Stimulated activated CD4-positive, alpha-beta T cell treated with anti-CD3 and anti-CD28 coated beads, TNF-alpha, amount 100 ng/mL, for 48 hours (primary cell): ENCODE measurements at regions not wholly inside any gene's neighbourhood (a gene's known extent, or its start where the extent isn't known, plus 50 kb on each side); places are given as distances from the start of the nearest gene placed in this dataset.

Experiments used
- DNase-seq, 3 donors: peaks; one replicate each; pipeline ENCODE4 v3.0.0-alpha.2; 2020; ENCODE audit warnings: low read depth in 3 of 3

DNA sequence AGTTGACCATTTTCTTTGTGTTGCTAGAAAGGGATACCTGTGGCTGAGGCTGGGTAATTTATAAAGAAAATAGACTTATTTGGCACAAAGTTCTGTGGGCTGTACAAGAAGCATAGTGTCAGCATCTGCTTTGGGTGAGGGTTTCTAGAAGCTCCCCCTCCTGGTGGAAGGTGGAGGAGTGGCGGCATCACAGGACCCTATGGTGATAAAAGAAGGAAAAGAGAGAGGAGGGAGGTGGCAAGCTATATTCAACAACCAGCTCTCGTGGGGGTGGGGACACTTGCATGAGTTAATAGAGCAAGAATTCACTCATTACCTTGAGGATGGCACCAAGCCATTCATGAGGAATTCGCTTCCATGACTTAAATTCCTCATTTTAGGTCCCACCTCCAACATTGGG is 2041.4 kb upstream of the CDH9 start:
- no peak for DNase-seq

- DNase-seq: no peak
Measured at GRCh38 chr5:29077451-29077850, 2039.1 kb upstream of the CDH9 start.

DNA sequence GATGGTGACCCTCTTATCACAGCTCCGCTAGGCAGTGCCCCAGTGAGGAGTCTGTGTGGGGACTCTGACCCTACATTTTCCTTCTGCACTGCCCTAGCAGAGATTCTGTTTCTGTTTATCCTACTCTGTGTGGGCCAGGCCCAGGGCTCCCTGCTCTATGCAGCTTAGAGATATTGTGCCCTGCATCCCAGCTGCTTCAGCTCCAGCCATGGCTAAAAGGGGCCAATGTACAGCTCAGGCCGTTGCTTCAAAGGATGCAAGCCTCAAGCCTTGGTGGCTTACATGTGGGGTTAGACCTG is 2030.7 kb upstream of the CDH9 start:
- no peak for DNase-seq

- no peak for DNase-seq
Measured at GRCh38 chr5:29061381-29061780, 2023.0 kb upstream of the CDH9 start.

- DNase-seq: no peak
Measured at GRCh38 chr5:29054694-29055093, 2016.3 kb upstream of the CDH9 start.

GRCh38 chr5:29054282-29054681 is 2015.9 kb upstream of the CDH9 start:
- no peak for DNase-seq

DNA sequence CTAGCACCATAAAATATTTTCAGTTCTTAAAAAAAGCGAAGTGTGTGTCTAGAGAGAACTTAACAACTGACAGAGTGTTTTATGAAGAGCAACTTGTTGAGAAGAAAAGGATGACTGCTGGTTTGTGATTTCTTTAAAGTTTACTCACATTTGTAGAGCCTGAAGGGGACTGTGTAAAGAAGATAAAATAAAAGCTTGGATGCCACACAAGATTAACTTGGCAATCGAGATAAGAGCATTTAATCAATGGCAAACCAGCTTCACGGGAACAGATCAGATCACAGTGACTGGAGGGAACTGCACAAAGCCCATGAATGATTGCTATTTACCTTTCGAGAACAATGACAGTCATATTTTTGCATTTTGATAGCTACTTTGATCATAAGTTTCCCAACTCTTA is 2013.1 kb upstream of the CDH9 start:
- no peak for DNase-seq

- DNase-seq: no peak
Measured at GRCh38 chr5:29042152-29042551, 2003.8 kb upstream of the CDH9 start.

- no peak for DNase-seq
Measured at GRCh38 chr5:29040404-29040803, 2002.0 kb upstream of the CDH9 start.

DNA sequence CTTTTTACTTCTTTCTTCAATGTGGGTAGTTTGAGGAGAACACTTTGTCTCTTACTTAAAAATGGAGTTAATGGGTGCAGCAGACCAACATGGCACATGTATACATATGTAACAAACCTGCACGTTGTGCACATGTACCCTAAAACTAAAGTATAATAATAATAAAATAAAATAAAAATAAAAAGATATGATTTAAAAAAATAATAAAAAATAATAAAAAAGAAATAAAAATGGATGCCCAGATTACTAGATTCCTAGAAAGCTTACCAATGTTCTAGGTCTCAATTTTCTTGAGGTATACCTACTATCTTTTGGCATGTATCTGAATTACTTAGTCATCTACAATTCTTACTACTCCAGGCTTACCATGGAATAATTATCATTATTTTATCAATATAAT is 2001.6 kb upstream of the CDH9 start:
- DNase-seq: no peak

DNA sequence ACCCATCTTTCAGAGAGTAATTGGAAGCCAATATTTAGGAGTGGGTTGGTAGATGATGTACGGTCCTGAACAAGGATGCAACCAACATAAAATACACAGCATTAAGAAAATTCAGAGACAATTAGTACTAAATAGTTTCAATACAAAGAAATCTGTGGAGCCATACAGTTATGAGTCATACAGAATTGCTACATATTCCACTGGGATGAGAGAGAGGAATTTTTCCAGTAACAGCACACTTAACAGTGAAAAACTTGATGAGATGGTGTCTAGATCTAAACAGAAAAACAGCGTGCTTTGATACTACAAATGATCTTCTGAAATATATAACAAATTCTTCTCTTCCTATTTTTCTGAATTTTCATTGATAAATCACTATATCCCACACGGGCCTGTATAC is 1999.3 kb upstream of the CDH9 start:
- DNase-seq: no peak

DNA sequence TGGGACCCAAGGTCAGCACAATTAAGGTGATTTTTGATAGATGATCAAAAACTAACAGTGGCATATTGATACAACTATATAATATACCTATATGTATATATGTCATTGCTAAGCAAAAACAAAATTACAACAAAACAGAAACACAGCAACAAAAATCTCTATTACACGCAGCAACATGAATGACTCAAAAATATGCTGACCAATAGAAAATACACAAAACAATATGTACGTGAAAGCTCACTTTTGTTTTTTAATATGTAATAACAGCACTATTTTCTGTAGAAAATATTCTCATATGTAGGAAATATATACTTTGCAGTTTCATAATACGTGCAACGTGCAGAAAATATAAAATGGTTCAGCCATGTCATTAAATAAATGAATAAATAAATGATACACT is 1985.7 kb upstream of the CDH9 start:
- DNase-seq: no peak

- no peak for DNase-seq
Measured at GRCh38 chr5:29023541-29023940, 1985.2 kb upstream of the CDH9 start.

DNA sequence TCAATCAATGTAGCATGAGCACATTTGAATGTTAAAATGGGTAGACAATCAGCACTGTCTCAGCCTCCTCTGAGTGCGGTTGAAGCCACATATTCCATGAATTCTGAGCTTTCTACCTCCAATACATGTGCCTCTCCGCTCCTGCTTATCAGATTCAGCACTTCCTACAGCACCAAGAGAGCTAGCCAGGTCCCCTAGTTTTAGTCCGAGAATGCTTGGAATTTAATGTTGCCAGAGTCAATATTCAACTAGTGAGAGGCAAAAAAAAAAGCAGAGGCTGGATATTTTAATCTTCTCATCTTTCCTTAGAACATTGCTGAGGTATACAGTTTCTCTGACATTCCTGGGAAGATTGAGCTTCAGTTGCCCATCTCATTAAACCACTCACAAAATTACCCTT is 1979.1 kb upstream of the CDH9 start:
- no peak for DNase-seq

GRCh38 chr5:29016067-29016466 is 1977.7 kb upstream of the CDH9 start:
- no peak for DNase-seq

DNA sequence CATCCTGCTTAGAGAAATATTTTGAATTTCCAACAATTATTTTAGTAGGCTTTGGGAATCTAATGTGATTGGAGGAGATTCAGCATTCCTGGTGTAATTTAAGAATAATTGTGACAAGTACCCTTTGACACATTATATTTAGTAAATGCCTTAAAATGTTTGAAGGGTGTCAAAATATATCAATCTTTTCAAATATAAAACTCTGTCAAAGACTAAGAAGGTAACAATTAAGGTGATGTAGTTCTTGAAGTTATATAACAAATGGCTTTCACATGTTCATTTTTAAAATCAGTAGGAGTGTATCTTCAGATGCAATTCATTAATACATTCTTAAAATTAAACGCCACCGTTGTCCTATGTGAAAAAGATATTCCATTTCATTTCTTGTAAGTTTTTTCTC is 1977.1 kb upstream of the CDH9 start:
- no peak for DNase-seq

DNA sequence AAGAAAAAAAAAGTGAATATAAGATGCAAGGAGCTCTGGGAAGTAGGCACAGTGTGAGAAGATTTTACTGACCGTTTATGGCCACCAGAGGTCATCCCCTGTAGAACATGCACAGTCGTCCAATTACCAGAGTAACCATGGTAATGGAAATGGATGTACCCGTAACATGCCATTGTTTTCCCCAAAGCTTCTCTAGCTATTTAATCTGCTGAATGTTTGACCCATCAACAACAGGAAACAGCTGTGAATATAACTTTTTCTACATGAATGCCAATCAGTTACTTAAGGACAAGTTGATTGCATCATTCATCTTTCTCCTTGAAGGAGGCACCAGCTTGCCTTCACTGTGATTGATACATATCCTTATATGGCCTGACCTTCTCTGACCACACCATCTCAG is 1967.0 kb upstream of the CDH9 start:
- DNase-seq: no peak

DNA sequence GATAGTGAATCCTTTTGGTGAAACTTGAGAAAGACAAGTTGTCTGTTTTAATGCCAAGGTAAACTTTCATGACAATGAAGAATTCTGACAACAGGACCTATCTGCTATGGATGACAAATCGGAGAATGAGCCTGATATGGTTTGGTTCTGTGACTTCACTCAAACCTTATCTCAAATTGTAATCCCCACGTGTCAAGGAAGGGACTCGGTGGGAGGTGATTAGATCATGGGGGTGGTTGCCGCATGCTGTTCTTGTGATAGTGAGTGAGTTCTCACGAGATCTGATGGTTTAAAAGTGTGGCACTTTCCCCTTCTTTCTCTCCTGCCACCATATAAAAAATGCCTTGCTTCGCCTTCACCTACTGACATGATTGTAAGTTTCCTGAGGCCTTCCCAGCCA is 1964.1 kb upstream of the CDH9 start:
- DNase-seq: no peak

GRCh38 chr5:29001666-29002065 is 1963.3 kb upstream of the CDH9 start:
- no peak for DNase-seq

DNA sequence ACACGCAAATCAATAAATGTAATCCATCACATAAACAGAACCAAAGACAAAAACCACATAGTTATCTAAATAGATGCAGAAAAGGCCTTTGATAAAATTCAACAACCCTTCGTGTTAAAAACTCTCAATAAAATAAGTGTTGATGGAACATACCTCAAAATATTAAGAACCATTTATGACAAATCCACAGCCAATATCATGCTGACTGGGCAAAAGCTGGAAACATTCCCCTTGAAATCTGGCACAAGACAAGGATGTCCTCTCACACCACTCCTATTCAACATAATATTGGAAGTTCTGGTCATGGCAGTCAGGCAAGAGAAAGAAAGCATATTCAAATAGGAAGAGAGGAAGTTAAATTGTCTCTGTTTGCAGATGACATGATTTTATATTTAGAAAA is 1946.3 kb upstream of the CDH9 start:
- DNase-seq: no peak

GRCh38 chr5:28975508-28975907 is 1937.1 kb upstream of the CDH9 start:
- DNase-seq: no peak

GRCh38 chr5:28967848-28968247 is 1929.5 kb upstream of the CDH9 start:
- DNase-seq: no peak

- no peak for DNase-seq
Measured at GRCh38 chr5:28961816-28962215, 1923.4 kb upstream of the CDH9 start.

DNA sequence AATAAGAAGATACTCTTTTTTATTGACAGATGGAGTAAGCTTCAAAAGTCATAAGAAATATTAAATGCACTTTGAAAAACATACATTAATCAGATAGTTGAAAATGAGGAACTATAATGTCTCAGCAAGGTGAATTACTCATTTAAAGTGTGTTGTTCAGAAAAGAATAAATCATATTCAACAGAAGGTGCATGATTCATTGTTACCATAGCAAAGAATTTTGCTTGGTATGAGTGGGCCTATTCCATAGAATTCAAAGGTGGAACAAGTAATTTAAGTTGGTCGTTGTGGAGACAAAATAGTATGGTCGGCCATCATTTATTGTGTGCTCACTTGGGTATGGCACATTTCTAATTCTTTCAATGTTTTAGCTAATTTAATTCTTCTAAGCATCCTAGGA is 1920.2 kb upstream of the CDH9 start:
- DNase-seq: no peak

DNA sequence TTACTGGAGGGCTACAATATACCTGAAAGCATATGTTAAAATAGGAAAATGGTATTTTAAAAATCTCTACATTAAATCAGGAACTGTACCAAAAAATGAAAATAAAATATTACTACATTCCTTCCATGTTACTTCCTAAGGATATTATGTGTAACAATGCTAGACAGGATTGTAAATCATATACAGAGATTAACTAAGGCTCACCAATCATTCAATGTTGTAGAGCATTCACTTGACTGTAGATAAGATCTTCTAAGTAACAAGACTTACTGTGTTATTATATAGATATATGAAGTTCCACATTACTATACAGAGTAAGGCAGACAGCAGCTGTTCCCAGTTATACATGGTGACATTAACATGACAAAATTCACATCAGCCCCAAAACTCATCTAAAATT is 1919.1 kb upstream of the CDH9 start:
- DNase-seq: no peak
